Superior temporal gyrus (tissue), 1 donor: ENCODE measurements at regions not wholly inside any gene's neighbourhood (a gene's known extent, or its start where the extent isn't known, plus 50 kb on each side); places are given as distances from the start of the nearest gene placed in this dataset.

Source experiments
- DNase-seq: peaks from one replicate; pipeline ENCODE4 v3.0.0-alpha.2; 2016; ENCODE audit errors: extremely low spot score

- DNase-seq = no peak
These were observed 60.8 kb upstream of the ARRDC3 start for GRCh38 chr5:91443761-91444467.

- no peak for DNase-seq
These were observed 59.9 kb upstream of the ARRDC3 start for GRCh38 chr5:91443023-91443422.

GRCh38 chr5:91441082-91441481, 58.0 kb upstream of the ARRDC3 start:
- no peak for DNase-seq

GRCh38 chr5:91438871-91439270, 55.8 kb upstream of the ARRDC3 start:
- DNase-seq = no peak

GRCh38 chr5:91436241-91436640, 53.1 kb upstream of the ARRDC3 start:
- no peak for DNase-seq

- DNase-seq = peak; percentile 49
These were observed 51.2 kb upstream of the ARRDC3 start for GRCh38 chr5:91434348-91434747.

GRCh38 chr5:91433861-91434260, 50.7 kb upstream of the ARRDC3 start:
- no peak for DNase-seq
